Endodermal cell (in vitro differentiated cells): ENCODE measurements at regions not wholly inside any gene's neighbourhood (a gene's known extent, or its start where the extent isn't known, plus 50 kb on each side); places are given as distances from the start of the nearest gene placed in this dataset.
A peak's percentile ranks its signal among the peaks of the same experiment; 100 is the strongest.

Experiments used
- DNase-seq: peaks from one replicate; pipeline ENCODE4 v3.0.0-alpha.2; 2017
- H3K27ac ChIP-seq: 2 replicates; pipeline ENCODE4 v1.5.1; 2013; ENCODE audit warnings: mild to moderate bottlenecking, low read depth, low read length, moderate library complexity
- H3K27me3 ChIP-seq: 2 replicates; pipeline ENCODE4 v1.6.1; 2013; ENCODE audit warnings: mild to moderate bottlenecking, low read length, moderate library complexity; ENCODE audit not compliant: insufficient read depth, control insufficient read depth, poor library complexity, severe bottlenecking
- H3K36me3 ChIP-seq: 2 replicates; pipeline ENCODE4 v1.7.0; 2013; ENCODE audit warnings: mild to moderate bottlenecking, low read length, moderate library complexity; ENCODE audit not compliant: control insufficient read depth, insufficient read depth
- H3K4me1 ChIP-seq: one replicate; pipeline ENCODE4 v1.7.0; 2013; ENCODE audit warnings: low read length; ENCODE audit not compliant: control insufficient read depth, insufficient read depth
- H3K4me3 ChIP-seq: 2 replicates; pipeline ENCODE4 v1.5.1; 2013; ENCODE audit warnings: mild to moderate bottlenecking, low read length, moderate library complexity
- H3K9ac ChIP-seq: 2 replicates; pipeline ENCODE4 v1.6.1; 2013; ENCODE audit warnings: mild to moderate bottlenecking, low read length, moderate library complexity; ENCODE audit not compliant: poor library complexity, severe bottlenecking; ENCODE audit errors: extremely low read depth
- H3K9me3 ChIP-seq: 2 replicates; pipeline ENCODE4 v1.6.1; 2013; ENCODE audit warnings: mild to moderate bottlenecking, low read length, moderate library complexity; ENCODE audit not compliant: control insufficient read depth
- H3K27ac Mint-ChIP-seq: 2 replicates; pipeline ENCODE4 v1.8.0; 2020; ENCODE audit warnings: mixed read lengths
- H3K27me3 Mint-ChIP-seq: 2 replicates; pipeline ENCODE4 v1.8.0; 2021; ENCODE audit warnings: mild to moderate bottlenecking, mixed read lengths; ENCODE audit not compliant: insufficient read depth
- H3K36me3 Mint-ChIP-seq: 2 replicates; pipeline ENCODE4 v1.8.0; 2020; ENCODE audit warnings: low read depth, mixed read lengths
- H3K4me1 Mint-ChIP-seq: 2 replicates; pipeline ENCODE4 v1.8.0; 2020; ENCODE audit warnings: mixed read lengths
- H3K4me3 Mint-ChIP-seq: 2 replicates; pipeline ENCODE4 v1.8.0; 2020; ENCODE audit warnings: mild to moderate bottlenecking, moderate library complexity, mixed read lengths
- H3K9me3 Mint-ChIP-seq: 2 replicates; pipeline ENCODE4 v1.8.0; 2020; ENCODE audit warnings: mild to moderate bottlenecking, mixed read lengths
- CTCF ChIP-seq: fragments of 200-600 bp; sonication (generic); conservative IDR thresholded peaks from 2 replicates; pipeline ENCODE4 v1.5.0; 2021; ENCODE audit warnings: antibody characterized with exemption, mild to moderate bottlenecking
- WGBS, 2 experiments: methylation state at CpG; one replicate each; pipeline versions ENCODE4 v1.1.5 to v1.1.7; 2013; ENCODE audit warnings: missing lambda C conversion rate in 2 of 2, mixed read lengths in 1 of 2; ENCODE audit not compliant: insufficient coverage in 1 of 2, insufficient read length in 1 of 2; 5-methylcytosine and 5-hydroxymethylcytosine counted together

GRCh38 chr12:87348071-87348470 lies 681.1 kb downstream of the C12orf50 start:
- H3K27me3 ChIP-seq: no peaks in the 10 kb centered on the region
- no peaks in the 10 kb centered on the region for H3K36me3 ChIP-seq
- no peak overlapping the region for H3K27ac Mint-ChIP-seq
- H3K36me3 Mint-ChIP-seq: no peaks in the 10 kb centered on the region
- no peak for TF ChIP-seq CTCF
- H3K4me1 ChIP-seq: no peaks in the 10 kb centered on the region
- no peaks in the 10 kb centered on the region for H3K27me3 Mint-ChIP-seq
- H3K9me3 Mint-ChIP-seq: no peaks in the 10 kb centered on the region
- H3K27ac ChIP-seq: no peak overlapping the region
- 92% methylated on average over 3 of the region's 3 CpGs; no CpG with 5 or more reads in 1 of the 2 experiments for WGBS, 2 experiments
- H3K9me3 ChIP-seq: no peaks in the 10 kb centered on the region
- H3K4me1 Mint-ChIP-seq: no peaks in the 10 kb centered on the region
- no peak overlapping the region for H3K4me3 Mint-ChIP-seq
- H3K4me3 ChIP-seq: no peak overlapping the region
- DNase-seq: no peak
- H3K9ac ChIP-seq: no peak overlapping the region

- WGBS, 2 experiments: 87 to 88% methylated on average over 3 to 4 of the region's 4 CpGs
- Mint-ChIP-seq H3K27ac (no peak overlapping the region), H3K27me3 (no peaks in the 10 kb centered on the region), H3K36me3 (no peaks in the 10 kb centered on the region), H3K9me3 (peaks cover 1% of the 10 kb centered on the region), H3K4me1 (no peaks in the 10 kb centered on the region), H3K4me3 (no peak overlapping the region)
- DNase-seq: no peak
- Histone ChIP-seq H3K9ac (no peak overlapping the region), H3K27ac (no peak overlapping the region), H3K36me3 (no peaks in the 10 kb centered on the region), H3K9me3 (peaks cover 8% of the 10 kb centered on the region), H3K27me3 (no peaks in the 10 kb centered on the region), H3K4me3 (no peak overlapping the region), H3K4me1 (no peaks in the 10 kb centered on the region)
- peak; percentile 68 for TF ChIP-seq CTCF
Measured at GRCh38 chr12:87344699-87345098, 684.5 kb downstream of the C12orf50 start.

DNA sequence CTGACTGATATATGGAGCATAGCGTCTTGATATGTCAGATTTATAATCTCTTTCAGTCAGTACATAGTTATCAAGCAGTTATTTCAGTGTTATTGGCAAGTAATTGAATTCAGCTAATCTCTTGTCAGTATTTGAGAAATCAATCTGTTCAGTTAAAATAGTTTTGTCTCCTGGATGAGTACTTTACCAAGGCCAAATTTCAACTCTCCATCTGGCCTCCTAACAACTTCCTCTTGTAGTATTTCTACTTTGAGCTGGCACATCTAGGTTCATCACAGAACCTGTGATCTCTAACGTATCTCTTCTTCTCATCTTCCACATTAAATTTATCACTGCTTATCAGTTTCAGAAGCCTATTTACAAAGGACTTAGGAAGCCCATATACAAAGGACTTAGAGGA lies 690.5 kb downstream of the C12orf50 start:
- H3K9me3 Mint-ChIP-seq: peaks cover 1% of the 10 kb centered on the region
- no peak overlapping the region for H3K9ac ChIP-seq
- 76 to 100% methylated on average over 1 to 2 of the region's 2 CpGs for WGBS, 2 experiments
- no peaks in the 10 kb centered on the region for H3K36me3 Mint-ChIP-seq
- H3K4me3 ChIP-seq: peak overlapping the region; percentile 0
- no peak overlapping the region for H3K4me3 Mint-ChIP-seq
- H3K36me3 ChIP-seq: no peaks in the 10 kb centered on the region
- H3K27me3 Mint-ChIP-seq: no peaks in the 10 kb centered on the region
- TF ChIP-seq CTCF: no peak
- H3K4me1 Mint-ChIP-seq: peaks cover 12% of the 10 kb centered on the region
- H3K27ac Mint-ChIP-seq: no peak overlapping the region
- H3K27me3 ChIP-seq: no peaks in the 10 kb centered on the region
- no peak for DNase-seq
- no peak overlapping the region for H3K27ac ChIP-seq
- H3K9me3 ChIP-seq: peaks cover 8% of the 10 kb centered on the region
- peaks cover 5% of the 10 kb centered on the region for H3K4me1 ChIP-seq
